GM18861 (cell line): ENCODE measurements at regions not wholly inside any gene's neighbourhood (a gene's known extent, or its start where the extent isn't known, plus 50 kb on each side); places are given as distances from the start of the nearest gene placed in this dataset.

Experiments used
- ATAC-seq: cut with Tn5 transposase; IDR thresholded peaks from one replicate; pipeline ENCODE4 v1.9.1; 2021; ENCODE audit not compliant: unreplicated experiment

GRCh38 chr9:13429301-13430190, 150.1 kb upstream of the MPDZ start:
- ATAC-seq: no peak

GRCh38 chr9:13428766-13429165, 149.3 kb upstream of the MPDZ start:
- no peak for ATAC-seq

- no peak for ATAC-seq
Observed at GRCh38 chr9:13427587-13427986, 148.1 kb upstream of the MPDZ start.

GRCh38 chr9:13426606-13427005, 147.1 kb upstream of the MPDZ start:
- no peak for ATAC-seq

- no peak for ATAC-seq
Observed at GRCh38 chr9:13424872-13425271, 145.4 kb upstream of the MPDZ start.

GRCh38 chr9:13424204-13424603, 144.7 kb upstream of the MPDZ start:
- ATAC-seq: no peak

- no peak for ATAC-seq
Observed at GRCh38 chr9:13414349-13414748, 134.9 kb upstream of the MPDZ start.

- ATAC-seq: no peak
Observed at GRCh38 chr9:13412331-13412730, 132.8 kb upstream of the MPDZ start.

- ATAC-seq: no peak
Observed at GRCh38 chr9:13411791-13412190, 132.3 kb upstream of the MPDZ start.

- ATAC-seq: no peak
Observed at GRCh38 chr9:13410566-13411031, 131.1 kb upstream of the MPDZ start.

GRCh38 chr9:13397661-13398060, 118.2 kb upstream of the MPDZ start:
- ATAC-seq: no peak

- ATAC-seq: no peak
Observed at GRCh38 chr9:13397220-13397619, 117.7 kb upstream of the MPDZ start.

GRCh38 chr9:13396418-13396817, 116.9 kb upstream of the MPDZ start:
- no peak for ATAC-seq

GRCh38 chr9:13395156-13395555, 115.7 kb upstream of the MPDZ start:
- no peak for ATAC-seq

GRCh38 chr9:13388157-13388556, 108.7 kb upstream of the MPDZ start:
- ATAC-seq: no peak

- no peak for ATAC-seq
Observed at GRCh38 chr9:13387734-13388067, 108.2 kb upstream of the MPDZ start.

- ATAC-seq: no peak
Observed at GRCh38 chr9:13386935-13387733, 107.6 kb upstream of the MPDZ start.

GRCh38 chr9:13386316-13386715, 106.8 kb upstream of the MPDZ start:
- no peak for ATAC-seq

- ATAC-seq: no peak
Observed at GRCh38 chr9:13383855-13384254, 104.4 kb upstream of the MPDZ start.

- no peak for ATAC-seq
Observed at GRCh38 chr9:13383216-13383615, 103.7 kb upstream of the MPDZ start.

- ATAC-seq: no peak
Observed at GRCh38 chr9:13382595-13382994, 103.1 kb upstream of the MPDZ start.

GRCh38 chr9:13380903-13381302, 101.4 kb upstream of the MPDZ start:
- no peak for ATAC-seq
